H7 (cell line): ENCODE measurements at regions not wholly inside any gene's neighbourhood (a gene's known extent, or its start where the extent isn't known, plus 50 kb on each side); places are given as distances from the start of the nearest gene placed in this dataset.

ENCODE experiments used
- DNase-seq: peaks from one replicate; pipeline ENCODE4 v3.0.0; 2012
- H3K27me3 ChIP-seq: 2 replicates; pipeline ENCODE4 v1.6.0; 2011; ENCODE audit warnings: mild to moderate bottlenecking, low read length; ENCODE audit not compliant: control insufficient read depth, insufficient read depth
- H3K36me3 ChIP-seq: replicated peaks from 2 replicates; pipeline ENCODE4 v1.5.1; 2011; ENCODE audit warnings: low read length; ENCODE audit not compliant: control insufficient read depth, insufficient read depth
- H3K4me3 ChIP-seq: 2 replicates; pipeline ENCODE4 v1.5.1; 2011; ENCODE audit warnings: low read depth, mild to moderate bottlenecking, control low read depth, low read length, moderate library complexity; ENCODE audit not compliant: insufficient read depth

- H3K4me3 ChIP-seq: no peak overlapping the region
- no peak for DNase-seq
- no peaks in the 10 kb centered on the region for H3K27me3 ChIP-seq
- no peaks in the 10 kb centered on the region for H3K36me3 ChIP-seq
These were observed 289.0 kb downstream of the BCL11B start for GRCh38 chr14:98982986-98983385.

GRCh38 chr14:98984027-98984718, 287.8 kb downstream of the BCL11B start:
- Histone ChIP-seq H3K36me3 (no peaks in the 10 kb centered on the region), H3K4me3 (no peak overlapping the region), H3K27me3 (no peaks in the 10 kb centered on the region)
- no peak for DNase-seq

GRCh38 chr14:98984719-98985041, 287.3 kb downstream of the BCL11B start:
- no peak for DNase-seq
- H3K36me3 ChIP-seq: no peaks in the 10 kb centered on the region
- no peak overlapping the region for H3K4me3 ChIP-seq
- no peaks in the 10 kb centered on the region for H3K27me3 ChIP-seq

GRCh38 chr14:98993818-98994217, 278.2 kb downstream of the BCL11B start:
- DNase-seq: no peak
- no peaks in the 10 kb centered on the region for H3K27me3 ChIP-seq
- no peak overlapping the region for H3K4me3 ChIP-seq
- no peaks in the 10 kb centered on the region for H3K36me3 ChIP-seq

GRCh38 chr14:98994561-98994960, 277.4 kb downstream of the BCL11B start:
- DNase-seq: no peak
- Histone ChIP-seq H3K27me3 (no peaks in the 10 kb centered on the region), H3K4me3 (no peak overlapping the region), H3K36me3 (no peaks in the 10 kb centered on the region)

GRCh38 chr14:98997526-98998205, 274.3 kb downstream of the BCL11B start:
- H3K27me3 ChIP-seq: no peaks in the 10 kb centered on the region
- no peaks in the 10 kb centered on the region for H3K36me3 ChIP-seq
- no peak for DNase-seq
- H3K4me3 ChIP-seq: no peak overlapping the region

- no peaks in the 10 kb centered on the region for H3K36me3 ChIP-seq
- no peaks in the 10 kb centered on the region for H3K27me3 ChIP-seq
- DNase-seq: no peak
- H3K4me3 ChIP-seq: no peak overlapping the region
These were observed 272.7 kb downstream of the BCL11B start for GRCh38 chr14:98999345-98999744.

- H3K36me3 ChIP-seq: no peaks in the 10 kb centered on the region
- H3K4me3 ChIP-seq: no peak overlapping the region
- no peak for DNase-seq
- no peaks in the 10 kb centered on the region for H3K27me3 ChIP-seq
These were observed 272.1 kb downstream of the BCL11B start for GRCh38 chr14:98999901-99000300.

GRCh38 chr14:99001241-99001640, 270.8 kb downstream of the BCL11B start:
- Histone ChIP-seq H3K36me3 (no peaks in the 10 kb centered on the region), H3K4me3 (no peak overlapping the region), H3K27me3 (no peaks in the 10 kb centered on the region)
- no peak for DNase-seq

GRCh38 chr14:99003646-99004045, 268.4 kb downstream of the BCL11B start:
- Histone ChIP-seq H3K27me3 (no peaks in the 10 kb centered on the region), H3K4me3 (no peak overlapping the region), H3K36me3 (no peaks in the 10 kb centered on the region)
- no peak for DNase-seq

GRCh38 chr14:99004112-99004511, 267.9 kb downstream of the BCL11B start:
- no peak for DNase-seq
- Histone ChIP-seq H3K4me3 (no peak overlapping the region), H3K27me3 (no peaks in the 10 kb centered on the region), H3K36me3 (no peaks in the 10 kb centered on the region)

- Histone ChIP-seq H3K36me3 (no peaks in the 10 kb centered on the region), H3K4me3 (no peak overlapping the region), H3K27me3 (no peaks in the 10 kb centered on the region)
- DNase-seq: no peak
These were observed 265.7 kb downstream of the BCL11B start for GRCh38 chr14:99006276-99006675.

- H3K4me3 ChIP-seq: no peak overlapping the region
- H3K27me3 ChIP-seq: no peaks in the 10 kb centered on the region
- DNase-seq: no peak
- no peaks in the 10 kb centered on the region for H3K36me3 ChIP-seq
These were observed 264.2 kb downstream of the BCL11B start for GRCh38 chr14:99007795-99008194.

GRCh38 chr14:99009871-99010270, 262.1 kb downstream of the BCL11B start:
- no peak overlapping the region for H3K4me3 ChIP-seq
- DNase-seq: no peak
- no peaks in the 10 kb centered on the region for H3K27me3 ChIP-seq
- no peaks in the 10 kb centered on the region for H3K36me3 ChIP-seq

- H3K4me3 ChIP-seq: no peak overlapping the region
These were observed 260.6 kb downstream of the BCL11B start for GRCh38 chr14:99011385-99011784.

More at GRCh38 chr14:99011385-99011784, 260.6 kb downstream of the BCL11B start:
- no peaks in the 10 kb centered on the region for H3K36me3 ChIP-seq
- no peaks in the 10 kb centered on the region for H3K27me3 ChIP-seq
- DNase-seq: no peak
